Heart right ventricle (tissue), 16 donors: ENCODE measurements at regions not wholly inside any gene's neighbourhood (a gene's known extent, or its start where the extent isn't known, plus 50 kb on each side); places are given as distances from the start of the nearest gene placed in this dataset.
"Not testable (repeated sequence)": the region's sequence is repeated elsewhere in the genome, so short reads cannot be mapped to it uniquely, and the experiment has no call there.

Experiments
- ATAC-seq, 8 donors: fragments of 200-7000 bp; cut with Tn5 transposase; one replicate each; pipeline ENCODE4 v1.9.1; 2020; ENCODE audit warnings: mild to moderate bottlenecking in 8 of 8, moderate library complexity in 8 of 8, moderate number of reproducible peaks in 1 of 8
- DNase-seq, 2 donors: peaks; one replicate each; pipeline ENCODE4 v3.0.0-alpha.2; 2020
- H3K27ac ChIP-seq, 10 donors: fragments of 200-600 bp; sonication (generic) in 2 of 10; one replicate each; pipeline versions ENCODE4 v1.5.0 to v1.8.0; 2020 to 2022; ENCODE audit warnings: mild to moderate bottlenecking in 3 of 10
- H3K27me3 ChIP-seq, 7 donors: fragments of 200-600 bp; one replicate each; pipeline ENCODE4 v1.8.0; 2021 to 2022; ENCODE audit warnings: mild to moderate bottlenecking in 2 of 7
- H3K36me3 ChIP-seq, 9 donors: fragments of 200-600 bp; sonication (generic) in 1 of 9; one replicate each; pipeline versions ENCODE4 v1.5.0 to v1.8.0; 2020 to 2022; ENCODE audit warnings: mild to moderate bottlenecking in 2 of 9
- H3K4me1 ChIP-seq, 9 donors: fragments of 200-600 bp; sonication (generic) in 1 of 9; one replicate each; pipeline versions ENCODE4 v1.5.0 to v1.8.0; 2020 to 2022; ENCODE audit warnings: mild to moderate bottlenecking in 4 of 9
- H3K4me3 ChIP-seq, 10 donors: fragments of 200-600 bp; sonication (generic) in 2 of 10; one replicate each; pipeline versions ENCODE4 v1.5.0 to v1.8.0; 2020 to 2022; ENCODE audit warnings: mild to moderate bottlenecking in 7 of 10, moderate library complexity in 2 of 10
- H3K9me3 ChIP-seq, 11 donors: fragments of 200-600 bp in 10 of 11; sonication (generic) in 2 of 11; one replicate each; pipeline versions ENCODE4 v1.5.0 to v1.8.0; 2013 to 2022; ENCODE audit warnings: mild to moderate bottlenecking in 2 of 11, control low read depth in 1 of 11, moderate library complexity in 1 of 11
- WGBS, 2 donors: extraction: QIAGEN DNeasy Blood & Tissue Kit; methylation state at CpG; one replicate each; pipeline ENCODE4 v1.1.7; 2013; ENCODE audit warnings: inconsistent platforms in 1 of 2; 5-methylcytosine and 5-hydroxymethylcytosine counted together
- intact Hi-C, 10 donors: fragments of 100-400 bp; cut with DNase I; formaldehyde crosslinking; loops; one replicate each; pipeline versions ENCODE4 v1.11.1 to v1.14.2; 2022
- donor health status: Arrhythmogenic right ventricular cardiomyopathy.
- donor health status: ischemic (EF 13 %, LVEDD 7.1; RV severe dilation, severe dysfunction).
- donor health status: healthy with polysubstance abuse.
- donor health status: DM: no; HTN: yes; CAD: no.
- donor health status: DM: no; HTN: no; CAD: no.
- donor health status: ischemic (EF 25% LVEDD 6.9; RV normal size, moderate dysfunction).
- donor health status: ischemic (EF 25% LVEDD 5.7; RV mildly dilated, moderate dysfunction).
- donor health status: healthy.
- donor health status: DM: yes; HTN: yes; CAD: no.
- donor health status: Ischemic cardiomyopathy.
- donor health status: ischemic (EF 35%, LVEDD 5.7; RV mildly dilated, moderate dysfunction).
- donor health status: nonischemic (EF 11% LVEDD 7.7; RV severe dilation, severe dysfunction).
- donor health status: DM: yes; HTN: yes; CAD: no.
- donor health status: PGD.
- donor health status: ischemic (EF 29% LVEDD 5.4; RV normal size, mild dysfunction).
- donor health status: nonischemic (EF 23%, LVEDD 6.1; RV moderate dilation, normal function).

GRCh38 chr3:195981778-195982177 lies 73.4 kb upstream of the TNK2 start:
- peaks cover 0 to 76% (median 34%) of the 10 kb centered on the region in 9 donors for H3K36me3 ChIP-seq
- intact Hi-C loops, H3K4me1 ChIP-seq, H3K4me3 ChIP-seq, H3K9me3 ChIP-seq, H3K27ac ChIP-seq, H3K27me3 ChIP-seq, ATAC-seq, DNase-seq: not testable (repeated sequence)
- 73 to 89% methylated on average over 7 of the region's 7 CpGs for WGBS, 2 donors

DNA sequence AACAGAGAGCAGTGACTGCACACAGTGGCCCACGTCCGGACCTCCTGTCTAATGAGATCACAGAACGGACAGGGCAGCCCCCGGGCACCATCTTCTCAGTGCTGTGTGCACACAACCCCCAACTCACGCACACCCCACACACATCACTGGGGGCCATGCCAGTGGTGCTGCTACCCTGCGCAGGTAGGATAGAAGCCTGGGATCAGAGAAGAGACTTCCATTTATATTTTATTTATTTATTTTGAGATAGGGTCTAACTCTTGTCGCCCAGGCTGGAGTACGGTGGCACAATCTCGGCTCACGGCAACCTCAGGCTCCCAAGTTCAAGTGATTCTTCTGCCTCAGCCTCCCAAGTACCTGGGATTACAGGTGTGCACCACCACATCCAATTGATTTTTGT lies 71.5 kb upstream of the TNK2 start:
- ATAC-seq, intact Hi-C loops: not testable (repeated sequence)

GRCh38 chr3:195978585-195978984 lies 70.2 kb upstream of the TNK2 start:
- H3K36me3 ChIP-seq, result peaks cover 0 to 90% (median 57%) of the 10 kb centered on the region in 9 donors
- H3K27ac ChIP-seq, H3K4me1 ChIP-seq, intact Hi-C loops, DNase-seq, H3K9me3 ChIP-seq, ATAC-seq, H3K27me3 ChIP-seq, H3K4me3 ChIP-seq: not testable (repeated sequence)
- WGBS, 2 donors, result 83 to 91% methylated on average over 2 to 9 of the region's 11 CpGs

More for the DNA sequence above, 71.5 kb upstream of the TNK2 start:
- H3K4me3 ChIP-seq, H3K9me3 ChIP-seq, H3K27ac ChIP-seq, H3K27me3 ChIP-seq, DNase-seq, H3K4me1 ChIP-seq: not testable (repeated sequence)
- peaks cover 0 to 89% (median 45%) of the 10 kb centered on the region in 9 donors for H3K36me3 ChIP-seq
- WGBS, 2 donors, result 95 to 99% methylated on average over 10 of the region's 10 CpGs

GRCh38 chr3:195976876-195977275 lies 68.5 kb upstream of the TNK2 start:
- DNase-seq, H3K9me3 ChIP-seq, intact Hi-C loops, ATAC-seq, H3K27ac ChIP-seq, H3K27me3 ChIP-seq, H3K4me1 ChIP-seq, H3K4me3 ChIP-seq: not testable (repeated sequence)
- H3K36me3 ChIP-seq, result peaks cover 0 to 84% (median 51%) of the 10 kb centered on the region in 9 donors
- WGBS, 2 donors, result 94 to 95% methylated on average over 6 to 10 of the region's 19 CpGs

DNA sequence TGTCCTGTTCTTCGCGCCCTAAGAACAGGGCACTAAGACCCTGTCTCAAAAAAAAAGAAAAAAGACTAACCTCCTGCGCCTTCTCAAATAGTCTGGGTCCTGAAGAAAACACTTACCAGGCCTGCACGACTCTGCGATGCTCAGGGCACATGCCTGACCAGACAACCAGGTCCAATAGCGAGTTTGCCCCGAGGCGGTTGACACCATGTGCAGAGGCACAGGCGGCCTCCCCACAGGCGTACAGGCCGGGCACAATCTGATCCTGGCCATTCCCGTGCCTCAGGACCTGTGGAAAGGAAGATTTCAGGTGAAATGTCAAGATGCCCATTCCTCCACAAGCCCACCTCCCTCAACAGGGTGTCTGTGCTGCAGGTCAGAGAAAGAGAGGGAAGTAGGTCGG lies 65.9 kb upstream of the TNK2 start:
- H3K27ac ChIP-seq, ATAC-seq, H3K4me1 ChIP-seq, intact Hi-C loops, H3K4me3 ChIP-seq, DNase-seq, H3K27me3 ChIP-seq, H3K9me3 ChIP-seq: not testable (repeated sequence)
- peaks cover 0 to 90% (median 58%) of the 10 kb centered on the region in 9 donors for H3K36me3 ChIP-seq
- WGBS, 2 donors, result 90 to 96% methylated on average over 12 to 13 of the region's 13 CpGs

- H3K4me1 ChIP-seq, H3K9me3 ChIP-seq, intact Hi-C loops, H3K27me3 ChIP-seq, H3K27ac ChIP-seq, DNase-seq, H3K4me3 ChIP-seq: not testable (repeated sequence)
- ATAC-seq, result peak in 1 of 8 donors; percentile 9
- peaks cover 0 to 83% (median 44%) of the 10 kb centered on the region in 9 donors for H3K36me3 ChIP-seq
- 91 to 92% methylated on average over 9 of the region's 9 CpGs for WGBS, 2 donors
These were observed 62.5 kb upstream of the TNK2 start for GRCh38 chr3:195970873-195971272.

- intact Hi-C loops, H3K27ac ChIP-seq, DNase-seq, H3K4me3 ChIP-seq, H3K4me1 ChIP-seq, H3K27me3 ChIP-seq, H3K9me3 ChIP-seq: not testable (repeated sequence)
- WGBS, 2 donors, result 88 to 93% methylated on average over 21 of the region's 22 CpGs
- H3K36me3 ChIP-seq, result peaks cover 4 to 83% (median 45%) of the 10 kb centered on the region in 9 donors
- peak in 3 of 8 donors; percentile 10 to 25 (median 23) for ATAC-seq
These were observed 61.8 kb upstream of the TNK2 start for GRCh38 chr3:195969838-195970776.

DNA sequence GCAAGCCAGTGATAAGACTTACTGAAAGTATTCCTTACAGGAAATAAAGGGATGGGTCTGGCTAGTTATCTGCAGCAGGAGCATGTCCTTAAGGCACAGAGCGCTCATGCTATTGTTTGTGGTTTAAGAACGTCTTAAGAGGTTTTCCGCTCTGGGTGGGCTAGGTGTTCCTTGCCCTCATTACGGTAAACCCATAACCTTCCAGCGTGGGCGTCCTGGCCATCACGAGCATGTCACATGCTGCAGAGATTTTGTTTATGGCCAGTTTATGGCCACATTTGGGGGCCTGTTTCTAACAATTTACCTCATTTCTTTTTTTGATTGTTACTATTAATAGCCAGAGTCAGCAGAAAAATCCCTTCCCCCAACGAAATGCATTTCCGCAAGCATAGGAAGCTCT lies 61.0 kb upstream of the TNK2 start:
- H3K27me3 ChIP-seq, ATAC-seq, H3K9me3 ChIP-seq, H3K27ac ChIP-seq, H3K4me1 ChIP-seq, DNase-seq, intact Hi-C loops, H3K4me3 ChIP-seq: not testable (repeated sequence)
- 85 to 96% methylated on average over 9 of the region's 9 CpGs for WGBS, 2 donors
- peaks cover 4 to 83% (median 46%) of the 10 kb centered on the region in 9 donors for H3K36me3 ChIP-seq

DNA sequence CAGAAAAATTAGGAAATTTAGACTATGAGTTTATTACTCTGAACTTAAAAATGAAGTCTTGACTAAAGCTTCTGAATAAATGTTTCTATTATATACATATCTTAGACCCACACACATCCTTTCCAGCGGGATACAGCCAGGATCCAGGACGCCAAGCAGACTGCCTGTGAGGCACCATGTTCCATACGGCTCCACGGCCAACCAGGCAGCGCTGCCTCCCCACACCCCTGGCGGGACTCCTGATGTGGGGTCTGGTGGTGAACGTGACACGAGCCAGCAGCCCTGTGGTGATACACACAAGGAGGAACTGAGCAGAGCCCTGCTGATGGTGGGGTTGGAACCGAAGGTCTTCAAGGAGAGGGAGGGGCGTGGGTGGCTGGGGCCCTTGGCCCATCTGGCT lies 59.8 kb upstream of the TNK2 start:
- H3K9me3 ChIP-seq, intact Hi-C loops, H3K27ac ChIP-seq, DNase-seq, H3K4me3 ChIP-seq, H3K4me1 ChIP-seq, H3K27me3 ChIP-seq: not testable (repeated sequence)
- peaks cover 3 to 85% (median 38%) of the 10 kb centered on the region in 9 donors for H3K36me3 ChIP-seq
- 88 to 92% methylated on average over 8 of the region's 10 CpGs for WGBS, 2 donors
- ATAC-seq, result peak in 2 of 8 donors; percentile 43 to 45

- H3K27me3 ChIP-seq, H3K4me1 ChIP-seq, H3K4me3 ChIP-seq, H3K27ac ChIP-seq, DNase-seq, intact Hi-C loops, H3K9me3 ChIP-seq: not testable (repeated sequence)
- H3K36me3 ChIP-seq, result peaks cover 3 to 89% (median 42%) of the 10 kb centered on the region in 9 donors
- ATAC-seq, result peak in 3 of 8 donors; percentile 9 to 36 (median 17)
- no CpG with 5 or more reads among the region's 16 CpGs for WGBS, 2 donors
These were observed 59.0 kb upstream of the TNK2 start for GRCh38 chr3:195967387-195967720.

- DNase-seq, H3K4me1 ChIP-seq, H3K27me3 ChIP-seq, intact Hi-C loops, H3K4me3 ChIP-seq, H3K9me3 ChIP-seq, H3K27ac ChIP-seq: not testable (repeated sequence)
- ATAC-seq, result peak in 1 of 8 donors; percentile 48
- H3K36me3 ChIP-seq, result peaks cover 3 to 85% (median 39%) of the 10 kb centered on the region in 9 donors
- 82 to 88% methylated on average over 13 of the region's 15 CpGs for WGBS, 2 donors
These were observed 58.4 kb upstream of the TNK2 start for GRCh38 chr3:195966563-195967386.
